Endothelial cell of umbilical vein (primary cell): ENCODE measurements at regions not wholly inside any gene's neighbourhood (a gene's known extent, or its start where the extent isn't known, plus 50 kb on each side); places are given as distances from the start of the nearest gene placed in this dataset.

Experiments
- BruUV-seq: library from RNA; stranded (reverse); fragments of 400-500 nt; replicated peaks from 2 replicates; lab custom pipeline; 2021; lab: Mats Ljungman, UMichigan
- CTCF ChIA-PET: fragments of 300-600, 350-600 bp; sonication (Branson Sonifier 250); formaldehyde crosslinking; loops from one replicate; lab custom pipeline; 2021; ENCODE audit warnings: antibody characterized with exemption, inconsistent platforms; lab: Charles Lee
- POLR2A ChIA-PET: fragments of 300-600, 350-600 bp; sonication (Branson Sonifier 250); formaldehyde crosslinking; loops from one replicate; lab custom pipeline; 2021; ENCODE audit warnings: antibody characterized with exemption, inconsistent platforms; lab: Charles Lee
- DNase-seq: peaks from one replicate; pipeline ENCODE4 v3.0.0-alpha.2; 2011; ENCODE audit warnings: low read depth, low spot score
- FAIRE-seq: peaks from 2 replicates; lab custom pipeline; 2011; peaks lifted over from hg19 to GRCh38; lab: Jason Lieb, UNC
- H2AFZ ChIP-seq: 2 replicates; pipeline ENCODE4 v1.6.0; 2012; ENCODE audit warnings: low read depth, low read length, control low read depth, inconsistent platforms
- H3K27ac ChIP-seq: 2 replicates; pipeline ENCODE4 v1.5.1; 2011; ENCODE audit warnings: low read depth, mild to moderate bottlenecking, control low read depth, low read length, moderate library complexity; ENCODE audit not compliant: insufficient read depth
- H3K27me3 ChIP-seq, 2 experiments: 2 replicates each; pipeline versions ENCODE4 v1.6.0 to v1.6.1; 2011; ENCODE audit warnings: low read length in 2 of 2, mixed read lengths in 1 of 2; ENCODE audit not compliant: control insufficient read depth in 2 of 2, insufficient read depth in 2 of 2
- H3K36me3 ChIP-seq, 2 experiments: 2 replicates in 1 of 2; 3 replicates in 1 of 2; pipeline ENCODE4 v1.5.1; 2011; ENCODE audit warnings: low read length in 2 of 2, mild to moderate bottlenecking in 1 of 2, moderate library complexity in 1 of 2; ENCODE audit not compliant: control insufficient read depth in 2 of 2, insufficient read depth in 2 of 2; ENCODE audit errors: extremely low read depth in 1 of 2
- H3K4me1 ChIP-seq: 3 replicates; pipeline ENCODE4 v1.5.1; 2011; ENCODE audit warnings: mild to moderate bottlenecking, low read length; ENCODE audit not compliant: control insufficient read depth, insufficient read depth; ENCODE audit errors: extremely low read depth
- H3K4me2 ChIP-seq: 2 replicates; pipeline ENCODE4 v1.6.1; 2011; ENCODE audit warnings: low read length, control low read depth, mixed read lengths; ENCODE audit not compliant: insufficient read depth
- H3K4me3 ChIP-seq, 3 experiments: fragments of 200-600 bp in 1 of 3; sonication (generic), shearing (Covaris generic) in 1 of 3; replicated peaks in 1 of 3; 2 replicates each; pipeline ENCODE4 v1.5.1; 2011 to 2016; ENCODE audit warnings: control low read depth in 3 of 3, low read length in 3 of 3, mild to moderate bottlenecking in 2 of 3, inconsistent platforms in 1 of 3, low read depth in 1 of 3, moderate library complexity in 1 of 3; ENCODE audit not compliant: insufficient read depth in 1 of 3
- H3K79me2 ChIP-seq: 2 replicates; pipeline ENCODE4 v1.6.0; 2012; ENCODE audit warnings: low read length, inconsistent platforms; ENCODE audit not compliant: control insufficient read depth, insufficient read depth
- H3K9ac ChIP-seq: replicated peaks from 2 replicates; pipeline ENCODE3; 2011; ENCODE audit warnings: low read length, control low read depth; ENCODE audit not compliant: insufficient read depth; ENCODE audit errors: extremely low read depth
- H3K9me1 ChIP-seq: replicated peaks from 3 replicates; pipeline ENCODE4 v1.6.0; 2011; ENCODE audit warnings: mild to moderate bottlenecking, low read length; ENCODE audit not compliant: control insufficient read depth, insufficient read depth; ENCODE audit errors: extremely low read depth
- H3K9me3 ChIP-seq: replicated peaks from 2 replicates; pipeline ENCODE4 v1.5.1; 2012; ENCODE audit warnings: low read length, inconsistent platforms; ENCODE audit not compliant: control insufficient read depth, insufficient read depth
- H4K20me1 ChIP-seq: replicated peaks from 2 replicates; pipeline ENCODE3; 2011; ENCODE audit warnings: mild to moderate bottlenecking, low read length; ENCODE audit not compliant: control insufficient read depth, insufficient read depth; ENCODE audit errors: extremely low read depth
- EZH2 ChIP-seq: IDR thresholded peaks from 2 replicates; pipeline ENCODE4 v1.6.1; 2012; ENCODE audit warnings: borderline replicate concordance, low read depth, mild to moderate bottlenecking, moderate library complexity, low read length, inconsistent platforms; ENCODE audit not compliant: severe bottlenecking
- FOS ChIP-seq: IDR thresholded peaks from 2 replicates; pipeline ENCODE4 v1.6.1; 2011; ENCODE audit warnings: mild to moderate bottlenecking, low read length, moderate library complexity, borderline replicate concordance; ENCODE audit not compliant: insufficient read depth
- GATA2 ChIP-seq: IDR thresholded peaks from 2 replicates; pipeline ENCODE4 v1.7.0; 2011; ENCODE audit warnings: low read depth, mild to moderate bottlenecking, moderate library complexity, mixed read lengths, low read length; ENCODE audit not compliant: insufficient read length, insufficient read depth
- JUN ChIP-seq: IDR thresholded peaks from 2 replicates; pipeline ENCODE4 v1.6.1; 2011; ENCODE audit warnings: borderline replicate concordance, low read depth; ENCODE audit not compliant: insufficient read length, insufficient read depth
- MYC ChIP-seq: IDR thresholded peaks from one replicate; pipeline ENCODE4 v1.6.1; 2011; ENCODE audit warnings: mild to moderate bottlenecking, low read depth, low read length
- POLR2A ChIP-seq: IDR thresholded peaks from 2 replicates; pipeline ENCODE4 v1.6.1; 2012; ENCODE audit warnings: low read depth, mild to moderate bottlenecking, control low read depth, low read length
- POLR2AphosphoS5 ChIP-seq: IDR thresholded peaks from 2 replicates; pipeline ENCODE4 v1.6.1; 2012; ENCODE audit warnings: low read depth, mild to moderate bottlenecking, control low read depth, low read length, moderate library complexity; ENCODE audit not compliant: insufficient read depth
- dilution Hi-C: fragments of 300-500 bp; cut with MboI; formaldehyde crosslinking; loops from one replicate; pipeline ENCODE4 v1.15.0; 2019; ENCODE audit warnings: low sequenced_read_pairs; ENCODE audit not compliant: extremely low pct_ligation_motif_present
- intact Hi-C: fragments of 100-400 bp; cut with micrococcal nuclease; formaldehyde crosslinking; loops from one replicate; pipeline ENCODE4 v1.10.0; 2022
- TF ChIP-seq, protein P1 (sequence below): IDR thresholded peaks from 2 replicates; pipeline ENCODE4 v1.6.1; 2011; ENCODE audit not compliant: insufficient read depth, insufficient read length
- TF ChIP-seq, protein P2 (sequence below), 2 donors: IDR thresholded peaks; 1 replicate in 1 of 2; 2 replicates in 1 of 2; pipeline ENCODE4 v1.5.1; 2011; ENCODE audit warnings: low read length in 2 of 2, mild to moderate bottlenecking in 2 of 2, moderate library complexity in 2 of 2, control low read depth in 1 of 2, inconsistent platforms in 1 of 2, low read depth in 1 of 2; ENCODE audit not compliant: insufficient read depth in 1 of 2; ENCODE audit errors: extremely low read depth in 1 of 2

DNA sequence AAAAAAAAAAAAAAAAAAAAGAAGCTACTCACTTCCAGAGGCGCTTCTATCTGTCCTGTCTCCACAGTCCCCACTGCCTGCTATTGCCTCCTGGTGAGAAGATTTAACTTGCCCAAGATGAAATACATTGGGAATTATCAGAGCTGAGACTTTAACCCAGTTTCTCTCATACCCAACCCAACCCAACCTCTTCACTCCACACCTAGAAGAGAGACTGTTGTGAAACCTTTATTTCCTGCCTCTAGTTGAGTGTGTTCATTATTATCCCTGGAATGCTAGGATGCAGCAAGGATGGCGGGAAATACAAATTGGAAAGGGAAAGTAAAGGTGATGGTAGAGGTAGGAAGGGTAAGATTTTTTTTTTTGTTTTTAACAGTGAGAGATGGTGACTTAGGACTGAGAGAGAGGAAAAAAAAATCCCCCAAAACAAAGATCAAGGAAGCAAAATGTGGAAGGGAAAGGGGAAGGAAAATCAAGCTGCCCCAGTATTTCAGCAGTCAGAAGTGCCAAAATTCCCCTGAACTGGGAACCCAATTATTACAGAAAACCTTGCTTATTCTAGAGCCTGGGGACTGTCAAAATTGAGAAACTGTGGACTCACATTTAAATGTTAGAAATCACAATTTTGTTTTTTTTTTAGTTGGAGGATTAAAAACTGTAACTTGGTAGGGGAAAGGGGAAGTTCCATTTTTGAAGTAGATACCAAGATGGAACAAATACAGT, 253.0 kb downstream of the PTTG2 start:
- POLR2A ChIA-PET: no interaction called here
- no peak overlapping the region for H3K9ac ChIP-seq
- FAIRE-seq: no peak

More for the DNA sequence above, 253.0 kb downstream of the PTTG2 start:
- Histone ChIP-seq H3K27ac (no peak overlapping the region), H3K9me3 (no peaks in the 10 kb centered on the region), H3K4me1 (peaks cover 13% of the 10 kb centered on the region), H3K36me3 (no peaks in the 10 kb centered on the region), H2AFZ (no peak overlapping the region), H3K27me3 (no peaks in the 10 kb centered on the region), H3K4me3 (no peak overlapping the region), H4K20me1 (no peaks in the 10 kb centered on the region), H3K79me2 (no peaks in the 10 kb centered on the region), H3K4me2 (no peak overlapping the region), H3K9me1 (no peaks in the 10 kb centered on the region)
- no TSS peak for BruUV-seq
- TF ChIP-seq POLR2A (no peak), JUN (no peak), POLR2AphosphoS5 (no peak), GATA2 (no peak), FOS (no peak), EZH2 (no peak), MYC (no peak)
- TF ChIP-seq, protein P1, sequence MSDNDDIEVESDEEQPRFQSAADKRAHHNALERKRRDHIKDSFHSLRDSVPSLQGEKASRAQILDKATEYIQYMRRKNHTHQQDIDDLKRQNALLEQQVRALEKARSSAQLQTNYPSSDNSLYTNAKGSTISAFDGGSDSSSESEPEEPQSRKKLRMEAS: no peak
- TF ChIP-seq, protein P2, sequence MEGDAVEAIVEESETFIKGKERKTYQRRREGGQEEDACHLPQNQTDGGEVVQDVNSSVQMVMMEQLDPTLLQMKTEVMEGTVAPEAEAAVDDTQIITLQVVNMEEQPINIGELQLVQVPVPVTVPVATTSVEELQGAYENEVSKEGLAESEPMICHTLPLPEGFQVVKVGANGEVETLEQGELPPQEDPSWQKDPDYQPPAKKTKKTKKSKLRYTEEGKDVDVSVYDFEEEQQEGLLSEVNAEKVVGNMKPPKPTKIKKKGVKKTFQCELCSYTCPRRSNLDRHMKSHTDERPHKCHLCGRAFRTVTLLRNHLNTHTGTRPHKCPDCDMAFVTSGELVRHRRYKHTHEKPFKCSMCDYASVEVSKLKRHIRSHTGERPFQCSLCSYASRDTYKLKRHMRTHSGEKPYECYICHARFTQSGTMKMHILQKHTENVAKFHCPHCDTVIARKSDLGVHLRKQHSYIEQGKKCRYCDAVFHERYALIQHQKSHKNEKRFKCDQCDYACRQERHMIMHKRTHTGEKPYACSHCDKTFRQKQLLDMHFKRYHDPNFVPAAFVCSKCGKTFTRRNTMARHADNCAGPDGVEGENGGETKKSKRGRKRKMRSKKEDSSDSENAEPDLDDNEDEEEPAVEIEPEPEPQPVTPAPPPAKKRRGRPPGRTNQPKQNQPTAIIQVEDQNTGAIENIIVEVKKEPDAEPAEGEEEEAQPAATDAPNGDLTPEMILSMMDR (IDR thresholded peaks at IDR 0.05; ENCODE audit: extremely low read depth in 1 of 2, insufficient read depth in 1 of 2, low read depth in 1 of 2, low read length in 2 of 2): no peak
- dilution Hi-C loops: no loop called here
- no peak for DNase-seq
- intact Hi-C loops: no loop called here
- CTCF ChIA-PET: interaction anchor here (0.9 to 1.1 kb wide), 3 partner anchors 9 to 33 kb away, joined by 3 to 4 read pairs (median 3); no protein-coding TSS in a partner anchor
